ENCODE measurements at regions not wholly inside any gene's neighbourhood (a gene's known extent, or its start where the extent isn't known, plus 50 kb on each side); places are given as distances from the start of the nearest gene placed in this dataset.

- H3K4me2 ChIP-seq (ENCODE audit: low read length): no peak overlapping the region
- H3K4me3 ChIP-seq (ENCODE audit: low read depth, low read length): no peak overlapping the region
- no peaks in the 10 kb centered on the region for H3K36me3 ChIP-seq (ENCODE audit: control insufficient read depth, insufficient read depth, low read length)
- no peaks in the 10 kb centered on the region for H3K9me3 ChIP-seq (ENCODE audit: control insufficient read depth, low read length)
- TF ChIP-seq CTCF (IDR thresholded peaks at IDR 0.05): no peak
- H3K27ac ChIP-seq: no peak overlapping the region
- H3K27me3 ChIP-seq (ENCODE audit: control insufficient read depth, insufficient read depth, low read length): no peaks in the 10 kb centered on the region
- no peaks in the 10 kb centered on the region for H3K79me2 ChIP-seq
- no peak overlapping the region for H3K9ac ChIP-seq
- H3K4me1 ChIP-seq: no peaks in the 10 kb centered on the region
- no peak overlapping the region for H2AFZ ChIP-seq
Measured at GRCh38 chr13:76129305-76130000, 493.3 kb downstream of the LMO7 start.

- H3K4me3 ChIP-seq (ENCODE audit: low read depth, low read length): no peak overlapping the region
- no peak for TF ChIP-seq CTCF (IDR thresholded peaks at IDR 0.05)
- no peaks in the 10 kb centered on the region for H3K79me2 ChIP-seq
Measured at GRCh38 chr13:76127922-76128321, 491.8 kb downstream of the LMO7 start.

GRCh38 chr13:76123548-76123947 lies 487.4 kb downstream of the LMO7 start:
- Histone ChIP-seq H3K9ac (no peak overlapping the region), H3K4me3 (ENCODE audit: low read depth, low read length) (no peak overlapping the region), H3K4me2 (ENCODE audit: low read length) (no peak overlapping the region), H3K4me1 (no peaks in the 10 kb centered on the region), H2AFZ (no peak overlapping the region), H3K36me3 (ENCODE audit: control insufficient read depth, insufficient read depth, low read length) (no peaks in the 10 kb centered on the region), H3K9me3 (ENCODE audit: control insufficient read depth, low read length) (no peaks in the 10 kb centered on the region), H3K27ac (no peak overlapping the region), H3K27me3 (ENCODE audit: control insufficient read depth, insufficient read depth, low read length) (no peaks in the 10 kb centered on the region), H3K79me2 (no peaks in the 10 kb centered on the region)
- no peak for TF ChIP-seq CTCF (IDR thresholded peaks at IDR 0.05)

More at GRCh38 chr13:76127922-76128321, 491.8 kb downstream of the LMO7 start:
- H3K27ac ChIP-seq: no peak overlapping the region
- H3K27me3 ChIP-seq (ENCODE audit: control insufficient read depth, insufficient read depth, low read length): no peaks in the 10 kb centered on the region
- H3K4me2 ChIP-seq (ENCODE audit: low read length): no peak overlapping the region
- H3K4me1 ChIP-seq: no peaks in the 10 kb centered on the region
- H3K36me3 ChIP-seq (ENCODE audit: control insufficient read depth, insufficient read depth, low read length): no peaks in the 10 kb centered on the region
- H3K9me3 ChIP-seq (ENCODE audit: control insufficient read depth, low read length): no peaks in the 10 kb centered on the region
- H2AFZ ChIP-seq: no peak overlapping the region
- no peak overlapping the region for H3K9ac ChIP-seq

DNA sequence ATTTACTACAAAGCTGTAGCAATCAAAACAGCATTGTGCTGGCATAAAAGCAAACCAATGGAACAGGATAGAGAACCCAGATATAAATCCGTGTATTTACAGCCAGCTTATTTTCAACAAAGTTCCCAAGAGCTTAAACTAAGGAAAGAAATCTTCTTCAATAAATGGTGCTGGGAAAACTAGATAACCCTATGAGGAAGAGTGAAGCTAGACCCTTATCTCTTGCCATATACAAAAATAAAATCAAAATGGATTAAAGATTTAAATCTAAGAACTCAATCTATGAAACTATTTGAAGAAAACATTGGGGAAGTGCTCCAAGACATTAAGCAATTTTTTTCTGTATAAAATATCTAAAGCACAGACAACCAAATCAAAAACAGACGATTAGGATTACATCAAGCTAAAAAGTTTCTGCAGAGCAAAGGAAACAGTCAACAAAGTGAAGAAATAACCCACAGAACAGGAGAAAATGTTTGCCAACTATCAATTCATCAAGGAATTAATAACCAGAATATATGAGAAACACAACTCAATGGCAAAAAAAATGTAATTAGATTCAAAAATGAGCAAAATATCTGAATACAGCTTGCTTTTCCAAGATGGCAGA lies 480.7 kb downstream of the LMO7 start:
- Histone ChIP-seq H3K36me3 (ENCODE audit: control insufficient read depth, insufficient read depth, low read length) (no peaks in the 10 kb centered on the region), H3K27ac (no peak overlapping the region), H3K79me2 (no peaks in the 10 kb centered on the region), H3K4me3 (ENCODE audit: low read depth, low read length) (no peak overlapping the region), H3K9ac (no peak overlapping the region), H2AFZ (no peak overlapping the region), H3K9me3 (ENCODE audit: control insufficient read depth, low read length) (no peaks in the 10 kb centered on the region), H3K27me3 (ENCODE audit: control insufficient read depth, insufficient read depth, low read length) (no peaks in the 10 kb centered on the region), H3K4me2 (ENCODE audit: low read length) (no peak overlapping the region), H3K4me1 (no peaks in the 10 kb centered on the region)
- no peak for TF ChIP-seq CTCF (IDR thresholded peaks at IDR 0.05)

GRCh38 chr13:76106763-76107162 lies 470.6 kb downstream of the LMO7 start:
- H3K4me2 ChIP-seq (ENCODE audit: low read length): no peak overlapping the region
- H3K9ac ChIP-seq: no peak overlapping the region
- no peaks in the 10 kb centered on the region for H3K79me2 ChIP-seq
- no peak overlapping the region for H3K27ac ChIP-seq
- no peaks in the 10 kb centered on the region for H3K36me3 ChIP-seq (ENCODE audit: control insufficient read depth, insufficient read depth, low read length)
- H2AFZ ChIP-seq: no peak overlapping the region
- H3K9me3 ChIP-seq (ENCODE audit: control insufficient read depth, low read length): no peaks in the 10 kb centered on the region
- no peak overlapping the region for H3K4me3 ChIP-seq (ENCODE audit: low read depth, low read length)
- H3K4me1 ChIP-seq: no peaks in the 10 kb centered on the region
- no peaks in the 10 kb centered on the region for H3K27me3 ChIP-seq (ENCODE audit: control insufficient read depth, insufficient read depth, low read length)
- no peak for TF ChIP-seq CTCF (IDR thresholded peaks at IDR 0.05)

Measured in parathyroid adenoma (tissue), 2 donors.